IMR-90 (cell line): ENCODE measurements at regions not wholly inside any gene's neighbourhood (a gene's known extent, or its start where the extent isn't known, plus 50 kb on each side); places are given as distances from the start of the nearest gene placed in this dataset.

Source experiments
- ATAC-seq: fragments of 200-7000 bp; cut with Tn5 transposase; 2 replicates; pipeline ENCODE4 v1.9.1; 2020; ENCODE audit warnings: low read depth, mild to moderate bottlenecking, moderate library complexity
- BruUV-seq: library from RNA; stranded (reverse); fragments of 400-500 nt; replicated peaks from 2 replicates; lab custom pipeline; 2021; lab: Mats Ljungman, UMichigan
- CTCF ChIA-PET: fragments of 300-600 bp; formaldehyde crosslinking; extraction: SDS; loops from one replicate; lab custom pipeline; 2021; ENCODE audit warnings: antibody characterized with exemption; lab: Yijun Ruan, JAX
- POLR2A ChIA-PET: fragments of 300-600 bp; sonication (Branson Sonifier 250); formaldehyde crosslinking; loops from one replicate; lab custom pipeline; 2022; ENCODE audit warnings: antibody characterized with exemption; ENCODE audit not compliant: unreplicated experiment; lab: Charles Lee
- DNase-seq: peaks from one replicate; pipeline ENCODE4 v3.0.0; 2013
- H2AFZ ChIP-seq: replicated peaks from 2 replicates; pipeline ENCODE3; 2013; ENCODE audit warnings: low read length, mild to moderate bottlenecking; ENCODE audit not compliant: poor library complexity
- H2AK5ac ChIP-seq: 2 replicates; pipeline ENCODE4 v1.6.1; 2013; ENCODE audit warnings: low read depth, low read length, inconsistent platforms
- H2AK9ac ChIP-seq: replicated peaks from 2 replicates; pipeline ENCODE3; 2013; ENCODE audit warnings: mild to moderate bottlenecking, low read depth, low read length, moderate library complexity; ENCODE audit not compliant: poor library complexity
- H2BK120ac ChIP-seq: 2 replicates; pipeline ENCODE4 v1.6.1; 2013; ENCODE audit warnings: low read depth, low read length, inconsistent platforms
- H2BK15ac ChIP-seq: 3 replicates; pipeline ENCODE4 v1.6.1; 2013; ENCODE audit warnings: low read depth, low read length, inconsistent platforms
- H2BK20ac ChIP-seq: 2 replicates; pipeline ENCODE4 v1.6.1; 2013; ENCODE audit warnings: low read depth, mild to moderate bottlenecking, inconsistent platforms, low read length, moderate library complexity
- H2BK5ac ChIP-seq: 2 replicates; pipeline ENCODE4 v1.6.1; 2013; ENCODE audit warnings: mild to moderate bottlenecking, low read depth, low read length, inconsistent platforms; ENCODE audit not compliant: poor library complexity, severe bottlenecking
- H3K14ac ChIP-seq: replicated peaks from 2 replicates; pipeline ENCODE4 v1.6.1; 2013; ENCODE audit warnings: low read depth, low read length, inconsistent platforms
- H3K18ac ChIP-seq: 2 replicates; pipeline ENCODE4 v1.6.1; 2013; ENCODE audit warnings: low read depth, low read length, control low read depth
- H3K23ac ChIP-seq: 2 replicates; pipeline ENCODE4 v1.6.1; 2013; ENCODE audit warnings: low read depth, low read length, inconsistent platforms
- H3K27ac ChIP-seq: 2 replicates; pipeline ENCODE4 v1.5.1; 2013; ENCODE audit warnings: mild to moderate bottlenecking, control low read depth, low read length; ENCODE audit not compliant: insufficient read depth
- H3K27me3 ChIP-seq: 2 replicates; pipeline ENCODE4 v1.6.1; 2013; ENCODE audit warnings: low read length; ENCODE audit not compliant: control insufficient read depth, insufficient read depth
- H3K36me3 ChIP-seq: 2 replicates; pipeline ENCODE4 v1.6.1; 2013; ENCODE audit warnings: low read length, mixed read lengths; ENCODE audit not compliant: control insufficient read depth, insufficient read depth
- H3K4ac ChIP-seq: 2 replicates; pipeline ENCODE4 v1.6.1; 2013; ENCODE audit warnings: low read depth, low read length, inconsistent platforms
- H3K4me1 ChIP-seq: 2 replicates; pipeline ENCODE4 v1.6.1; 2013; ENCODE audit warnings: low read length, mixed read lengths; ENCODE audit not compliant: control insufficient read depth, insufficient read depth
- H3K4me2 ChIP-seq: 2 replicates; pipeline ENCODE4 v1.6.1; 2013; ENCODE audit warnings: low read depth, mild to moderate bottlenecking, control low read depth, low read length, moderate library complexity
- H3K4me3 ChIP-seq: 2 replicates; pipeline ENCODE4 v1.5.1; 2013; ENCODE audit warnings: low read depth, mild to moderate bottlenecking, control low read depth, low read length, moderate library complexity; ENCODE audit not compliant: insufficient read depth
- H3K56ac ChIP-seq: 2 replicates; pipeline ENCODE4 v1.6.1; 2013; ENCODE audit warnings: low read length, inconsistent platforms; ENCODE audit not compliant: insufficient read depth; ENCODE audit errors: extremely low read depth
- H3K79me1 ChIP-seq, 2 experiments: 2 replicates each; pipeline ENCODE4 v1.6.1; 2013; ENCODE audit warnings: low read length in 2 of 2, inconsistent platforms in 1 of 2, low read depth in 1 of 2
- H3K9ac ChIP-seq: 2 replicates; pipeline ENCODE4 v1.6.1; 2013; ENCODE audit warnings: low read depth, low read length, control low read depth
- H3K9me1 ChIP-seq: 2 replicates; pipeline ENCODE4 v1.6.1; 2013; ENCODE audit warnings: low read length, inconsistent platforms; ENCODE audit not compliant: insufficient read depth
- H3K9me3 ChIP-seq: 2 replicates; pipeline ENCODE4 v1.6.1; 2013; ENCODE audit warnings: low read length; ENCODE audit not compliant: control insufficient read depth, insufficient read depth
- H4K20me1 ChIP-seq: 2 replicates; pipeline ENCODE4 v1.6.1; 2013; ENCODE audit warnings: low read length, inconsistent platforms; ENCODE audit not compliant: insufficient read depth
- H4K5ac ChIP-seq: 2 replicates; pipeline ENCODE4 v1.6.1; 2013; ENCODE audit warnings: mild to moderate bottlenecking, low read depth, low read length, control low read depth
- H4K8ac ChIP-seq, 2 experiments: 2 replicates each; pipeline ENCODE4 v1.6.1; 2013; ENCODE audit warnings: low read depth in 2 of 2, low read length in 2 of 2, control low read depth in 1 of 2, inconsistent platforms in 1 of 2
- H4K91ac ChIP-seq: 2 replicates; pipeline ENCODE4 v1.6.1; 2013; ENCODE audit warnings: low read depth, low read length, inconsistent platforms; ENCODE audit not compliant: insufficient read depth
- MXI1 ChIP-seq: IDR thresholded peaks from 2 replicates; pipeline ENCODE4 v1.6.1; 2012; ENCODE audit warnings: low read depth, mild to moderate bottlenecking, low read length, moderate library complexity, borderline replicate concordance
- NFE2L2 ChIP-seq: fragments of 150-350 bp; IDR thresholded peaks from 2 replicates; pipeline ENCODE4 v1.6.1; 2016; ENCODE audit warnings: low read depth, mild to moderate bottlenecking, low read length
- POLR2A ChIP-seq: IDR thresholded peaks from 2 replicates; pipeline ENCODE4 v1.6.1; 2012; ENCODE audit warnings: mild to moderate bottlenecking, low read depth, low read length
- RFX5 ChIP-seq: IDR thresholded peaks from 2 replicates; pipeline ENCODE4 v1.8.0; 2012; ENCODE audit warnings: low read depth, mild to moderate bottlenecking, low read length, moderate library complexity
- WGBS, 2 experiments: methylation state at CpG; one replicate each; pipeline versions ENCODE4 v1.1.5 to v1.1.7; 2013; ENCODE audit warnings: missing lambda C conversion rate in 2 of 2; ENCODE audit not compliant: insufficient read length in 1 of 2; ENCODE audit errors: extremely low coverage in 2 of 2; 5-methylcytosine and 5-hydroxymethylcytosine counted together
- dilution Hi-C: fragments of 300-500 bp; cut with HindIII; formaldehyde crosslinking; loops from one replicate; pipeline ENCODE4 v1.14.3; 2018; ENCODE audit warnings: low sequenced_read_pairs; ENCODE audit not compliant: unreplicated experiment
- in situ Hi-C: fragments of 300-500 bp; cut with MboI; formaldehyde crosslinking; loops from 3 replicates; pipeline ENCODE4 v1.14.3; 2019; ENCODE audit warnings: low sequenced_read_pairs, inconsistent platforms, mixed read lengths
- intact Hi-C: fragments of 100-400 bp; cut with micrococcal nuclease; formaldehyde crosslinking; loops from 2 replicates; pipeline ENCODE4 v1.10.0; 2022

GRCh38 chr2:7241041-7241745 lies 324.0 kb downstream of the RNF144A start:
- intact Hi-C loops (no loop called here), in situ Hi-C loops (no loop called here), dilution Hi-C loops (no loop called here)
- no peak overlapping the region for H3K14ac ChIP-seq
- H2BK20ac ChIP-seq, result no peak overlapping the region
- no peak overlapping the region for H3K27ac ChIP-seq
- H4K91ac ChIP-seq, result no peak overlapping the region
- no peak overlapping the region for H4K5ac ChIP-seq
- no TSS peak for BruUV-seq
- H3K27me3 ChIP-seq, result no peaks in the 10 kb centered on the region
- ATAC-seq (no peak), DNase-seq (no peak)
- no peak overlapping the region for H2BK5ac ChIP-seq
- H3K36me3 ChIP-seq, result no peaks in the 10 kb centered on the region
- peaks cover 6% of the 10 kb centered on the region for H3K9me3 ChIP-seq
- H2BK120ac ChIP-seq, result no peak overlapping the region
- H3K4ac ChIP-seq, result no peak overlapping the region
- no peaks in the 10 kb centered on the region for H3K79me1 ChIP-seq
- H3K9ac ChIP-seq, result no peak overlapping the region
- ChIA-PET CTCF (no interaction called here), POLR2A (no interaction called here)
- H4K20me1 ChIP-seq, result no peaks in the 10 kb centered on the region
- no peaks in the 10 kb centered on the region for H3K9me1 ChIP-seq
- no peak overlapping the region for H2AFZ ChIP-seq
- no peak overlapping the region for H2AK9ac ChIP-seq
- no peak overlapping the region for H3K18ac ChIP-seq
- no peaks in the 10 kb centered on the region for H3K4me1 ChIP-seq
- no peak overlapping the region for H3K4me2 ChIP-seq
- no peak overlapping the region for H2AK5ac ChIP-seq
- H4K8ac ChIP-seq, result no peak overlapping the region
- no peak for TF ChIP-seq NFE2L2
- no peak for TF ChIP-seq RFX5
- TF ChIP-seq MXI1, result no peak
- TF ChIP-seq POLR2A, result no peak
- no peak overlapping the region for H2BK15ac ChIP-seq
- WGBS, 2 experiments, result 67% methylated on average over 1 of the region's 4 CpGs; no CpG with 5 or more reads in 1 of the 2 experiments
- H3K23ac ChIP-seq, result no peak overlapping the region
- H3K56ac ChIP-seq, result no peak overlapping the region
- H3K4me3 ChIP-seq, result no peak overlapping the region
